ENCODE measurements at regions not wholly inside any gene's neighbourhood (a gene's known extent, or its start where the extent isn't known, plus 50 kb on each side); places are given as distances from the start of the nearest gene placed in this dataset.

DNA sequence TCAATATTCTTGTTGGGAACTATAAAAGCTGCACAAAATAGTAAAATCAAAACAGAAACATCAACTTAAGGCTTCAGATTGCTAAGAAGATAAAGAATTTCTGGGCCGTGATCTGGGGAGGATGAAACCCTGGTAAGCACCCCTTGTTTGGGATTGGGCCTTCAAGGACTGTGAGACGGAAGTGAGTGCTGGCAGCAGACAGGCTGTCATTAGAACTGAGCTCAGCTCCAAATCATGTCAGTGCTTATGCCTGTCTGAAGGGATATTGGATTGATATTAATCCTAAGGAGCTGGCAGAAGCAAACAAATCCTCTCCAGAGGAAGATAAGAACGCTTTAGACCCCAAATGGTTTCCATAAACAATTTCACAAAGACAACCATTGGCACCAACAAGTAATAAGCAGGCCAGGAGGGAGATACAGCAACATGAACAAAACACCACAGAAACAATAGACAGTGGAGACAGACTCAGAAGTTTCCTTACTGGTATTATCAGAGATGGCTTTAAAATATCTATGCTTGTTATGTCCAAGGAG, 72.6 kb upstream of the CTXND1 start (continued):
- TF ChIP-seq, protein P1, sequence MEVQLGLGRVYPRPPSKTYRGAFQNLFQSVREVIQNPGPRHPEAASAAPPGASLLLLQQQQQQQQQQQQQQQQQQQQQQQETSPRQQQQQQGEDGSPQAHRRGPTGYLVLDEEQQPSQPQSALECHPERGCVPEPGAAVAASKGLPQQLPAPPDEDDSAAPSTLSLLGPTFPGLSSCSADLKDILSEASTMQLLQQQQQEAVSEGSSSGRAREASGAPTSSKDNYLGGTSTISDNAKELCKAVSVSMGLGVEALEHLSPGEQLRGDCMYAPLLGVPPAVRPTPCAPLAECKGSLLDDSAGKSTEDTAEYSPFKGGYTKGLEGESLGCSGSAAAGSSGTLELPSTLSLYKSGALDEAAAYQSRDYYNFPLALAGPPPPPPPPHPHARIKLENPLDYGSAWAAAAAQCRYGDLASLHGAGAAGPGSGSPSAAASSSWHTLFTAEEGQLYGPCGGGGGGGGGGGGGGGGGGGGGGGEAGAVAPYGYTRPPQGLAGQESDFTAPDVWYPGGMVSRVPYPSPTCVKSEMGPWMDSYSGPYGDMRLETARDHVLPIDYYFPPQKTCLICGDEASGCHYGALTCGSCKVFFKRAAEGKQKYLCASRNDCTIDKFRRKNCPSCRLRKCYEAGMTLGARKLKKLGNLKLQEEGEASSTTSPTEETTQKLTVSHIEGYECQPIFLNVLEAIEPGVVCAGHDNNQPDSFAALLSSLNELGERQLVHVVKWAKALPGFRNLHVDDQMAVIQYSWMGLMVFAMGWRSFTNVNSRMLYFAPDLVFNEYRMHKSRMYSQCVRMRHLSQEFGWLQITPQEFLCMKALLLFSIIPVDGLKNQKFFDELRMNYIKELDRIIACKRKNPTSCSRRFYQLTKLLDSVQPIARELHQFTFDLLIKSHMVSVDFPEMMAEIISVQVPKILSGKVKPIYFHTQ (CRISPR knock-in tag; IDR thresholded peaks at IDR 0.05) = no peak
- TF ChIP-seq, protein P2, sequence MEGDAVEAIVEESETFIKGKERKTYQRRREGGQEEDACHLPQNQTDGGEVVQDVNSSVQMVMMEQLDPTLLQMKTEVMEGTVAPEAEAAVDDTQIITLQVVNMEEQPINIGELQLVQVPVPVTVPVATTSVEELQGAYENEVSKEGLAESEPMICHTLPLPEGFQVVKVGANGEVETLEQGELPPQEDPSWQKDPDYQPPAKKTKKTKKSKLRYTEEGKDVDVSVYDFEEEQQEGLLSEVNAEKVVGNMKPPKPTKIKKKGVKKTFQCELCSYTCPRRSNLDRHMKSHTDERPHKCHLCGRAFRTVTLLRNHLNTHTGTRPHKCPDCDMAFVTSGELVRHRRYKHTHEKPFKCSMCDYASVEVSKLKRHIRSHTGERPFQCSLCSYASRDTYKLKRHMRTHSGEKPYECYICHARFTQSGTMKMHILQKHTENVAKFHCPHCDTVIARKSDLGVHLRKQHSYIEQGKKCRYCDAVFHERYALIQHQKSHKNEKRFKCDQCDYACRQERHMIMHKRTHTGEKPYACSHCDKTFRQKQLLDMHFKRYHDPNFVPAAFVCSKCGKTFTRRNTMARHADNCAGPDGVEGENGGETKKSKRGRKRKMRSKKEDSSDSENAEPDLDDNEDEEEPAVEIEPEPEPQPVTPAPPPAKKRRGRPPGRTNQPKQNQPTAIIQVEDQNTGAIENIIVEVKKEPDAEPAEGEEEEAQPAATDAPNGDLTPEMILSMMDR (IDR thresholded peaks at IDR 0.05) = no peak
- TF ChIP-seq ATF1 (CRISPR knock-in tag; IDR thresholded peaks at IDR 0.05) (no peak), ZBTB21 (CRISPR knock-in tag; IDR thresholded peaks at IDR 0.05; ENCODE audit: borderline replicate concordance) (no peak), ZNF263 (CRISPR knock-in tag; IDR thresholded peaks at IDR 0.05; ENCODE audit: low read depth) (no peak), ZNF317 (CRISPR knock-in tag; IDR thresholded peaks at IDR 0.05; ENCODE audit: borderline replicate concordance, low read depth) (no peak), ZNF423 (CRISPR knock-in tag; IDR thresholded peaks at IDR 0.05) (no peak)
- TF ChIP-seq, protein P3, sequence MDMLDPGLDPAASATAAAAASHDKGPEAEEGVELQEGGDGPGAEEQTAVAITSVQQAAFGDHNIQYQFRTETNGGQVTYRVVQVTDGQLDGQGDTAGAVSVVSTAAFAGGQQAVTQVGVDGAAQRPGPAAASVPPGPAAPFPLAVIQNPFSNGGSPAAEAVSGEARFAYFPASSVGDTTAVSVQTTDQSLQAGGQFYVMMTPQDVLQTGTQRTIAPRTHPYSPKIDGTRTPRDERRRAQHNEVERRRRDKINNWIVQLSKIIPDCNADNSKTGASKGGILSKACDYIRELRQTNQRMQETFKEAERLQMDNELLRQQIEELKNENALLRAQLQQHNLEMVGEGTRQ (CRISPR knock-in tag; IDR thresholded peaks at IDR 0.05) = no peak
- TF ChIP-seq, protein P4, sequence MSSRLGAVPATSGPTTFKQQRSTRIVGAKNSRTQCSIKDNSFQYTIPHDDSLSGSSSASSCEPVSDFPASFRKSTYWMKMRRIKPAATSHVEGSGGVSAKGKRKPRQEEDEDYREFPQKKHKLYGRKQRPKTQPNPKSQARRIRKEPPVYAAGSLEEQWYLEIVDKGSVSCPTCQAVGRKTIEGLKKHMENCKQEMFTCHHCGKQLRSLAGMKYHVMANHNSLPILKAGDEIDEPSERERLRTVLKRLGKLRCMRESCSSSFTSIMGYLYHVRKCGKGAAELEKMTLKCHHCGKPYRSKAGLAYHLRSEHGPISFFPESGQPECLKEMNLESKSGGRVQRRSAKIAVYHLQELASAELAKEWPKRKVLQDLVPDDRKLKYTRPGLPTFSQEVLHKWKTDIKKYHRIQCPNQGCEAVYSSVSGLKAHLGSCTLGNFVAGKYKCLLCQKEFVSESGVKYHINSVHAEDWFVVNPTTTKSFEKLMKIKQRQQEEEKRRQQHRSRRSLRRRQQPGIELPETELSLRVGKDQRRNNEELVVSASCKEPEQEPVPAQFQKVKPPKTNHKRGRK (CRISPR knock-in tag; IDR thresholded peaks at IDR 0.05; ENCODE audit: borderline replicate concordance) = no peak

DNA sequence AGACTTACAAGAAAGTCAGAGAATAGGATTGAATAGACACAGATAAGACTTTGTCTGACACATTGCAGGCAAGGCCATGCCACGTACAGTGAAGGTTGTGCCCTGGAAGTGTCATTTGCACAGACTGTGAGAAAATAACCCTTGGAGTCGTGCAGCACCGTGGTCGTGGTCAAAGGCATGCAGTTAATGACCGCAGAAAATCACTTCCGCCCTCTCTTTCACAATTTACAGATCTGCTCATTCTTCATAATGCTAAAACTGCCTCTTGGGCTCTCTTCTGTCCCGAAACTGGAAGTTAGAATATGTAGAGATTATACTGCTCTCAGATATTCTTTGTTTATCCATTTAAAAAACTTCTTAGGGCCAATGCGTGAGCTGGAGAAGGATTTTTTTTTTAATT, 73.2 kb upstream of the CTXND1 start:
- no peak for DNase-seq (ENCODE audit: low spot score)
- peaks cover 35% of the 10 kb centered on the region for H3K9me3 Mint-ChIP-seq
- H3K27me3 Mint-ChIP-seq (ENCODE audit: low read depth) = no peaks in the 10 kb centered on the region; the same call in 1 of the 2 replicates
- H3K36me3 Mint-ChIP-seq = peaks cover 21% of the 10 kb centered on the region
- H3K27ac Mint-ChIP-seq = no peak overlapping the region
- CTCF ChIA-PET = no interaction called here
- TF ChIP-seq HMGA2 (CRISPR knock-in tag; IDR thresholded peaks at IDR 0.05) = no peak
- TF ChIP-seq JUN (CRISPR knock-in tag; IDR thresholded peaks at IDR 0.05) = no peak
- no peak for TF ChIP-seq TP53 (CRISPR knock-in tag; IDR thresholded peaks at IDR 0.05)
- TF ChIP-seq ETV6 (CRISPR knock-in tag; IDR thresholded peaks at IDR 0.05) = no peak
- no peaks in the 10 kb centered on the region for H3K4me1 Mint-ChIP-seq
- no peak overlapping the region for H3K4me3 Mint-ChIP-seq
- POLR2A ChIA-PET = no interaction called here
- no peak for ATAC-seq

DNA sequence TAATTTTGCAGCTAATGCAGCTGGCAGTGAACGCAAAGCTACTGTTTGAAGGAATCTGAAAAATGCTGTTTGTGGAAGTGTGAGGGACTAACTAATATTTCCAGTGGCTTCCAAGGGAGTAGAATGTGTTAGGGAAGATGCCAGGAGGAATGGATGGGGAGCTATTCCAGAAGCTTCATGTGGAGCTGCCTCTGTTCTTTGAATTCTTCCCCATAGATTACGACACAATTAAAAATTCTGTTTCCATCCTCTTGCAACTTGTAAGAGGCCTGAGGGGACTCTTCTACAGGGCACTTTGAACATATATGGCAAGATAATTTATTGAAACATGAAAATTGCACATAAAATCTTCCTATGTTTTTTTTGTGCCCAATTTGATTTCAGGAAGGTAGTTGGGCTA, 74.3 kb upstream of the CTXND1 start:
- Mint-ChIP-seq H3K27ac (no peak overlapping the region), H3K4me3 (no peak overlapping the region), H3K9me3 (peaks cover 35% of the 10 kb centered on the region), H3K27me3 (ENCODE audit: low read depth) (no peaks in the 10 kb centered on the region; the same call in 1 of the 2 replicates), H3K4me1 (no peaks in the 10 kb centered on the region), H3K36me3 (peaks cover 21% of the 10 kb centered on the region)
- TF ChIP-seq, protein P1 (CRISPR knock-in tag; IDR thresholded peaks at IDR 0.05) = no peak
- TF ChIP-seq, protein P5, sequence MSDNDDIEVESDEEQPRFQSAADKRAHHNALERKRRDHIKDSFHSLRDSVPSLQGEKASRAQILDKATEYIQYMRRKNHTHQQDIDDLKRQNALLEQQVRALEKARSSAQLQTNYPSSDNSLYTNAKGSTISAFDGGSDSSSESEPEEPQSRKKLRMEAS (CRISPR knock-in tag; IDR thresholded peaks at IDR 0.05) = no peak
- no peak for TF ChIP-seq EMX1 (CRISPR knock-in tag; IDR thresholded peaks at IDR 0.05)
- no peak for TF ChIP-seq ZNF232 (CRISPR knock-in tag; IDR thresholded peaks at IDR 0.05)
- ChIA-PET CTCF (interaction anchor here (1.5 kb wide), 2 partner anchors 16 to 18 kb away, joined by 3 read pairs; no protein-coding TSS in a partner anchor), POLR2A (no interaction called here)
- DNase-seq (ENCODE audit: low spot score) (no peak), ATAC-seq (no peak)

All from WTC11 (cell line).